K562 (cell line): ENCODE measurements at regions not wholly inside any gene's neighbourhood (a gene's known extent, or its start where the extent isn't known, plus 50 kb on each side); places are given as distances from the start of the nearest gene placed in this dataset.

ENCODE experiments used
- ATAC-seq: fragments of 200-7000 bp; cut with Tn5 transposase; 3 replicates; pipeline ENCODE4 v1.9.1; 2020; ENCODE audit warnings: moderate library complexity
- BruUV-seq: library from RNA; stranded (reverse); fragments of 400-500 nt; replicated peaks from 2 replicates; lab custom pipeline; 2021; lab: Mats Ljungman, UMichigan
- CTCF ChIA-PET: fragments of 300-600 bp; formaldehyde crosslinking; extraction: SDS; loops from one replicate; lab custom pipeline; 2021; ENCODE audit warnings: low intra/inter-chr PET ratio; lab: Yijun Ruan, JAX
- POLR2A ChIA-PET: fragments of 300-600, 350-650 bp; sonication (Branson Sonifier 250); formaldehyde crosslinking; extraction: SDS; loops from one replicate; lab custom pipeline; 2021; ENCODE audit warnings: antibody characterized with exemption, inconsistent platforms; lab: Yijun Ruan, JAX
- DNase-seq, 4 experiments: peaks; one replicate each; pipeline versions ENCODE4 v3.0.0 to v3.0.0-alpha.2; 2011 to 2018; ENCODE audit warnings: low spot score in 3 of 4, mixed read lengths in 3 of 4; ENCODE audit errors: extremely low read depth in 1 of 4
- FAIRE-seq: peaks from 2 replicates; lab custom pipeline; 2011; peaks lifted over from hg19 to GRCh38; lab: Jason Lieb, UNC
- H2AFZ ChIP-seq: 2 replicates; pipeline ENCODE4 v1.6.0; 2011; ENCODE audit warnings: low read depth, low read length, control low read depth, inconsistent platforms
- H3K27ac ChIP-seq: fragments of 200-600 bp; 3 replicates; pipeline ENCODE4 v1.8.0; 2011; ENCODE audit warnings: low read depth, mild to moderate bottlenecking, control low read depth, inconsistent platforms, low read length, moderate library complexity, mixed read lengths; ENCODE audit errors: extremely low read depth
- H3K27me3 ChIP-seq, 2 experiments: fragments of 300-600 bp in 1 of 2; 2 replicates in 1 of 2; 3 replicates in 1 of 2; pipeline versions ENCODE4 v1.6.0 to v1.8.0; 2011; ENCODE audit warnings: inconsistent platforms in 2 of 2, low read length in 2 of 2, mild to moderate bottlenecking in 1 of 2, mixed read lengths in 1 of 2, moderate library complexity in 1 of 2; ENCODE audit not compliant: control insufficient read depth in 2 of 2, insufficient read depth in 2 of 2
- H3K36me3 ChIP-seq: fragments of 300-600 bp; 3 replicates; pipeline ENCODE4 v1.8.0; 2011; ENCODE audit warnings: mild to moderate bottlenecking, low read length, inconsistent platforms; ENCODE audit not compliant: control insufficient read depth, insufficient read depth
- H3K4me1 ChIP-seq, 2 experiments: fragments of 200-600 bp in 1 of 2; replicated peaks in 1 of 2; 2 replicates in 1 of 2; 3 replicates in 1 of 2; pipeline versions ENCODE4 v1.5.1 to v1.8.0; 2011; ENCODE audit warnings: inconsistent platforms in 2 of 2, low read length in 2 of 2, mild to moderate bottlenecking in 1 of 2, mixed read lengths in 1 of 2, moderate library complexity in 1 of 2; ENCODE audit not compliant: control insufficient read depth in 2 of 2, insufficient read depth in 2 of 2
- H3K4me2 ChIP-seq: 2 replicates; pipeline ENCODE4 v1.6.1; 2011; ENCODE audit warnings: low read length, control low read depth, inconsistent platforms, mixed read lengths; ENCODE audit not compliant: insufficient read depth
- H3K4me3 ChIP-seq: fragments of 200-600 bp; sonication (generic), shearing (Covaris generic); 2 replicates; pipeline ENCODE4 v1.5.1; 2016; ENCODE audit warnings: control low read depth, inconsistent platforms
- H3K79me2 ChIP-seq: fragments of 200-600 bp; 3 replicates; pipeline ENCODE4 v1.8.0; 2011; ENCODE audit warnings: low read length, inconsistent platforms; ENCODE audit not compliant: control insufficient read depth, insufficient read depth
- H3K9ac ChIP-seq, 2 experiments: 2 replicates each; pipeline versions ENCODE4 v1.6.0 to v1.6.1; 2011; ENCODE audit warnings: low read depth in 2 of 2, low read length in 2 of 2, control low read depth in 1 of 2, inconsistent platforms in 1 of 2, mild to moderate bottlenecking in 1 of 2, mixed read lengths in 1 of 2; ENCODE audit not compliant: insufficient read depth in 1 of 2
- H3K9me1 ChIP-seq: one replicate; pipeline ENCODE4 v1.6.0; 2011; ENCODE audit warnings: inconsistent platforms, mild to moderate bottlenecking, low read length, moderate library complexity; ENCODE audit not compliant: control insufficient read depth, insufficient read depth
- H3K9me3 ChIP-seq: replicated peaks from 2 replicates; pipeline ENCODE4 v1.5.1; 2011; ENCODE audit warnings: low read depth, low read length, inconsistent platforms; ENCODE audit not compliant: control insufficient read depth, insufficient read depth
- H4K20me1 ChIP-seq: replicated peaks from 2 replicates; pipeline ENCODE4 v1.6.1; 2011; ENCODE audit warnings: low read length, inconsistent platforms, mixed read lengths; ENCODE audit not compliant: control insufficient read depth, insufficient read depth
- C11orf30 ChIP-seq: fragments of 450-650 bp; IDR thresholded peaks from 2 replicates; pipeline ENCODE4 v1.6.1; 2016; ENCODE audit warnings: low read depth, mild to moderate bottlenecking
- CBX3 ChIP-seq, 2 experiments: IDR thresholded peaks; 1 replicate in 1 of 2; 2 replicates in 1 of 2; pipeline ENCODE4 v1.6.1; 2012; ENCODE audit warnings: inconsistent platforms in 2 of 2, low read length in 2 of 2, borderline replicate concordance in 1 of 2, control low read depth in 1 of 2
- CTBP1 ChIP-seq: fragments of 450-650 bp; IDR thresholded peaks from 2 replicates; pipeline ENCODE4 v1.6.1; 2016; ENCODE audit warnings: borderline replicate concordance
- E2F6 ChIP-seq, 2 experiments: IDR thresholded peaks; 2 replicates each; pipeline ENCODE4 v1.6.1; 2011; ENCODE audit warnings: borderline replicate concordance in 1 of 2, control low read depth in 1 of 2, low read depth in 1 of 2, low read length in 1 of 2, mild to moderate bottlenecking in 1 of 2, mixed read lengths in 1 of 2, moderate library complexity in 1 of 2; ENCODE audit not compliant: insufficient read depth in 1 of 2, insufficient read length in 1 of 2, poor library complexity in 1 of 2, severe bottlenecking in 1 of 2; ENCODE audit errors: extremely low read depth in 1 of 2
- FIP1L1 ChIP-seq: fragments of 200-400 bp; formaldehyde crosslinking; IDR thresholded peaks from 2 replicates; pipeline ENCODE4 v1.6.1; 2018; ENCODE audit warnings: mild to moderate bottlenecking, low read depth, low read length; ENCODE audit not compliant: poor library complexity, severe bottlenecking
- IFI16 ChIP-seq: fragments of 250-450 bp; sonication (Bioruptor Pico); IDR thresholded peaks from 2 replicates; pipeline ENCODE4 v2.1.2; 2022; ENCODE audit warnings: mild to moderate bottlenecking, inconsistent platforms
- IRF9 ChIP-seq: fragments of 450-650 bp; IDR thresholded peaks from 2 replicates; pipeline ENCODE4 v1.6.1; 2016; ENCODE audit warnings: missing biosample characterization, missing genetic modification characterization
- KLF1 ChIP-seq: fragments of 450-650 bp; IDR thresholded peaks from 2 replicates; pipeline ENCODE4 v1.6.1; 2016; ENCODE audit warnings: missing genetic modification characterization, missing compliant biosample characterization
- MAX ChIP-seq: sonication (generic); formaldehyde crosslinking; IDR thresholded peaks from 2 replicates; pipeline ENCODE4 v1.9.0; 2022; ENCODE audit warnings: mild to moderate bottlenecking, missing genetic modification reagents
- NCOA4 ChIP-seq: fragments of 450-650 bp; IDR thresholded peaks from 2 replicates; pipeline ENCODE4 v1.6.1; 2018; ENCODE audit warnings: mild to moderate bottlenecking; ENCODE audit not compliant: partially characterized antibody
- PRPF4 ChIP-seq: fragments of 200-400 bp; formaldehyde crosslinking; IDR thresholded peaks from one replicate; pipeline ENCODE4 v1.6.1; 2017; ENCODE audit warnings: low read length, low read depth, mild to moderate bottlenecking; ENCODE audit not compliant: insufficient read depth, poor library complexity, severe bottlenecking
- RAD21 ChIP-seq, 2 experiments: fragments of 250-450 bp in 1 of 2; fragments of 450-650 bp in 1 of 2; sonication (Bioruptor Pico) in 1 of 2; formaldehyde crosslinking in 1 of 2; IDR thresholded peaks in 1 of 2; conservative IDR thresholded peaks in 1 of 2; 2 replicates each; pipeline versions ENCODE4 v1.4.0 to v1.8.0; 2020 to 2022; ENCODE audit warnings: mild to moderate bottlenecking in 2 of 2, moderate library complexity in 1 of 2
- SOX6 ChIP-seq: fragments of 450-650 bp; IDR thresholded peaks from 2 replicates; pipeline ENCODE4 v1.6.1; 2014; ENCODE audit warnings: mild to moderate bottlenecking
- ZBTB49 ChIP-seq: sonication (generic); formaldehyde crosslinking; IDR thresholded peaks from 2 replicates; pipeline ENCODE4 v1.8.0; 2022; ENCODE audit warnings: missing genetic modification reagents, mild to moderate bottlenecking, borderline replicate concordance
- ZNF408 ChIP-seq: fragments of 250-450 bp; sonication (Bioruptor Pico); IDR thresholded peaks from 2 replicates; pipeline ENCODE4 v1.4.0; 2020; ENCODE audit warnings: low read depth, mild to moderate bottlenecking, moderate library complexity
- WGBS: fragments of 100-300 bp; shearing (Covaris generic); methylation state at CpG from one replicate; pipeline ENCODE4 v1.1.6; 2016; ENCODE audit warnings: low coverage, mixed read lengths; ENCODE audit not compliant: insufficient coverage; ENCODE audit errors: missing lambda C conversion rate; 5-methylcytosine and 5-hydroxymethylcytosine counted together
- in situ Hi-C: fragments of 300-500 bp; cut with MboI; formaldehyde crosslinking; loops from 4 replicates; pipeline ENCODE4 v1.15.0; 2018; ENCODE audit warnings: inconsistent platforms, mixed read lengths
- intact Hi-C: fragments of 100-400 bp; cut with micrococcal nuclease; formaldehyde crosslinking; loops from 2 replicates; pipeline ENCODE4 v1.14.2; 2022

- TF ChIP-seq CBX3 (IDR thresholded peaks at IDR 0.05; ENCODE audit: borderline replicate concordance in 1 of 2, low read length in 2 of 2) = no peak
- TF ChIP-seq, all 486 proteins: peak for 0
Measured at GRCh38 chr1:201630582-201630981, 91.7 kb downstream of the NAV1 start (continued).

GRCh38 chr1:201631037-201631436 is 92.1 kb downstream of the NAV1 start:
- 15% methylated on average over 7 of the region's 7 CpGs for WGBS
- intact Hi-C loops = no loop called here
- TF ChIP-seq ZNF408 (CRISPR knock-in tag) (no peak), SOX6 (no peak), E2F6 (IDR thresholded peaks at IDR 0.05; ENCODE audit: borderline replicate concordance in 1 of 2, extremely low read depth in 1 of 2, insufficient read depth in 1 of 2, insufficient read length in 1 of 2, low read depth in 1 of 2, low read length in 1 of 2, poor library complexity in 1 of 2, severe bottlenecking in 1 of 2) (no peak), CTBP1 (0 out of 2 replicates have a peak, but pooled peaks have one; percentile 11), FIP1L1 (no peak), PRPF4 (no peak), MAX (CRISPR knock-in tag) (no peak), RAD21 (CRISPR knock-in tag; conservative IDR thresholded peaks at IDR 0.05 in 1 of 2, IDR thresholded peaks at IDR 0.05 in 1 of 2) (no peak), C11orf30 (no peak), NCOA4 (no peak), IFI16 (CRISPR knock-in tag) (no peak), IRF9 (tag) (no peak), ZBTB49 (no peak), KLF1 (tag) (no peak)

More at GRCh38 chr1:201631037-201631436, 92.1 kb downstream of the NAV1 start:
- H3K27ac ChIP-seq = no peak overlapping the region
- no peak overlapping the region for H3K4me2 ChIP-seq
- peaks cover 9 to 43% of the 10 kb centered on the region in 2 experiments; a peak in 3 of 5 replicates for H3K4me1 ChIP-seq
- H3K9me1 ChIP-seq = no peaks in the 10 kb centered on the region
- POLR2A ChIA-PET = interaction anchor here (0.7 to 1.5 kb wide), 8 partner anchors 10 to 44 kb away, joined by 3 to 4 read pairs (median 3); no protein-coding TSS in a partner anchor
- H3K4me3 ChIP-seq = no peak overlapping the region
- no peaks in the 10 kb centered on the region for H3K27me3 ChIP-seq
- H4K20me1 ChIP-seq = no peaks in the 10 kb centered on the region
- ATAC-seq (peak; percentile 14; the same call in 1 of the 3 replicates), DNase-seq (no peak), FAIRE-seq (no peak)
- no peak overlapping the region for H3K9ac ChIP-seq
- H3K36me3 ChIP-seq = no peaks in the 10 kb centered on the region
- in situ Hi-C loops = no loop called here
- CTCF ChIA-PET = no interaction called here
- H2AFZ ChIP-seq = no peak overlapping the region
- no peaks in the 10 kb centered on the region for H3K79me2 ChIP-seq
- BruUV-seq = no TSS peak
- no peaks in the 10 kb centered on the region for H3K9me3 ChIP-seq
